ENCODE measurements at regions not wholly inside any gene's neighbourhood (a gene's known extent, or its start where the extent isn't known, plus 50 kb on each side); places are given as distances from the start of the nearest gene placed in this dataset.

GRCh38 chr1:55600242-55600641, 385.1 kb upstream of the USP24 start:
- TF ChIP-seq CTCF (IDR thresholded peaks at IDR 0.05) (no peak), POLR2A (IDR thresholded peaks at IDR 0.05) (no peak), POLR2AphosphoS5 (IDR thresholded peaks at IDR 0.05) (no peak)
